SK-N-SH treated with all-trans-retinoic acid at 6 μM for 48 hours (cell line): ENCODE measurements at regions not wholly inside any gene's neighbourhood (a gene's known extent, or its start where the extent isn't known, plus 50 kb on each side); places are given as distances from the start of the nearest gene placed in this dataset.

Source experiments
- ATAC-seq: fragments of 200-7000 bp; cut with Tn5 transposase; 3 replicates; pipeline ENCODE4 v1.9.1; 2020; ENCODE audit warnings: mild to moderate bottlenecking, moderate library complexity
- ARNTL ChIP-seq: fragments of 450-650 bp; formaldehyde crosslinking; IDR thresholded peaks from 2 replicates; pipeline ENCODE4 v1.5.0; 2020; ENCODE audit warnings: low read depth, mild to moderate bottlenecking, moderate library complexity, borderline replicate concordance
- BACH2 ChIP-seq: fragments of 250-450 bp; sonication (Bioruptor Pico); IDR thresholded peaks from 2 replicates; pipeline ENCODE4 v1.9.0; 2021; ENCODE audit warnings: mild to moderate bottlenecking, borderline replicate concordance
- CSDC2 ChIP-seq: fragments of 250-450 bp; sonication (Bioruptor Pico); IDR thresholded peaks from 2 replicates; pipeline ENCODE4 v1.5.0; 2020; ENCODE audit warnings: mild to moderate bottlenecking, moderate library complexity
- ESRRG ChIP-seq: fragments of 250-450 bp; sonication (Bioruptor Pico); IDR thresholded peaks from 2 replicates; pipeline ENCODE4 v1.6.1; 2021; ENCODE audit warnings: mild to moderate bottlenecking
- GLIS3 ChIP-seq: fragments of 250-450 bp; sonication (Bioruptor Pico); IDR thresholded peaks from 2 replicates; pipeline ENCODE4 v1.5.0; 2020; ENCODE audit warnings: mild to moderate bottlenecking, moderate library complexity
- ISL1 ChIP-seq: fragments of 250-450 bp; sonication (Bioruptor Pico); IDR thresholded peaks from 2 replicates; pipeline ENCODE4 v2.1.2; 2022; ENCODE audit warnings: mild to moderate bottlenecking, moderate library complexity
- OSR1 ChIP-seq: fragments of 250-450 bp; sonication (Bioruptor Pico); IDR thresholded peaks from 2 replicates; pipeline ENCODE4 v1.8.0; 2022; ENCODE audit warnings: moderate library complexity, mild to moderate bottlenecking, inconsistent platforms
- RARB ChIP-seq: fragments of 250-450 bp; sonication (Bioruptor Pico); IDR thresholded peaks from 2 replicates; pipeline ENCODE4 v1.8.0; 2021; ENCODE audit warnings: mild to moderate bottlenecking, moderate library complexity
- SNAI2 ChIP-seq: fragments of 250-450 bp; sonication (Bioruptor Pico); IDR thresholded peaks from 2 replicates; pipeline ENCODE4 v1.5.0; 2020; ENCODE audit warnings: mild to moderate bottlenecking, moderate library complexity
- TCF4 ChIP-seq: fragments of 250-450 bp; sonication (Bioruptor Pico); IDR thresholded peaks from 2 replicates; pipeline ENCODE4 v1.8.0; 2021; ENCODE audit warnings: mild to moderate bottlenecking, moderate library complexity, borderline replicate concordance
- TOX ChIP-seq: fragments of 250-450 bp; sonication (Bioruptor Pico); IDR thresholded peaks from 2 replicates; pipeline ENCODE4 v1.8.0; 2021; ENCODE audit warnings: mild to moderate bottlenecking, moderate library complexity, borderline replicate concordance
- ZC3H10 ChIP-seq: fragments of 250-450 bp; sonication (Bioruptor Pico); IDR thresholded peaks from 2 replicates; pipeline ENCODE4 v1.5.1; 2021; ENCODE audit warnings: mild to moderate bottlenecking, moderate library complexity
- ZFP3 ChIP-seq: fragments of 250-450 bp; sonication (Bioruptor Pico); IDR thresholded peaks from 2 replicates; pipeline ENCODE4 v1.5.0; 2020; ENCODE audit warnings: mild to moderate bottlenecking, moderate library complexity
- ZFP30 ChIP-seq: fragments of 450-650 bp; formaldehyde crosslinking; IDR thresholded peaks from 2 replicates; pipeline ENCODE4 v1.5.0; 2022; ENCODE audit warnings: mild to moderate bottlenecking, moderate library complexity
- ZNF565 ChIP-seq: fragments of 450-650 bp; formaldehyde crosslinking; conservative IDR thresholded peaks from 2 replicates; pipeline ENCODE4 v1.5.0; 2020; ENCODE audit warnings: low read depth, mild to moderate bottlenecking, moderate library complexity
- ZNF70 ChIP-seq: fragments of 450-650 bp; formaldehyde crosslinking; IDR thresholded peaks from 2 replicates; pipeline ENCODE4 v1.5.0; 2020; ENCODE audit warnings: mild to moderate bottlenecking, moderate library complexity
- ZNF8 ChIP-seq: fragments of 450-650 bp; formaldehyde crosslinking; IDR thresholded peaks from 2 replicates; pipeline ENCODE4 v1.5.0; 2020; ENCODE audit warnings: mild to moderate bottlenecking, moderate library complexity
- TF ChIP-seq, protein P1 (sequence below): fragments of 250-450 bp; sonication (Bioruptor Pico); IDR thresholded peaks from 2 replicates; pipeline ENCODE4 v1.8.0; 2020; ENCODE audit warnings: mild to moderate bottlenecking, moderate library complexity, borderline replicate concordance
- TF ChIP-seq, protein P2 (sequence below): fragments of 250-450 bp; sonication (Bioruptor Pico); IDR thresholded peaks from 2 replicates; pipeline ENCODE4 v1.8.0; 2021; ENCODE audit warnings: low read depth, mild to moderate bottlenecking, moderate library complexity, borderline replicate concordance
- TF ChIP-seq, protein P3 (sequence below): fragments of 250-450 bp; sonication (Bioruptor Pico); IDR thresholded peaks from 2 replicates; pipeline ENCODE4 v1.5.1; 2021; ENCODE audit warnings: mild to moderate bottlenecking, moderate library complexity
- TF ChIP-seq, protein P4 (sequence below): fragments of 250-450 bp; sonication (Bioruptor Pico); IDR thresholded peaks from 2 replicates; pipeline ENCODE4 v1.5.1; 2020; ENCODE audit warnings: low read depth, mild to moderate bottlenecking, moderate library complexity

DNA sequence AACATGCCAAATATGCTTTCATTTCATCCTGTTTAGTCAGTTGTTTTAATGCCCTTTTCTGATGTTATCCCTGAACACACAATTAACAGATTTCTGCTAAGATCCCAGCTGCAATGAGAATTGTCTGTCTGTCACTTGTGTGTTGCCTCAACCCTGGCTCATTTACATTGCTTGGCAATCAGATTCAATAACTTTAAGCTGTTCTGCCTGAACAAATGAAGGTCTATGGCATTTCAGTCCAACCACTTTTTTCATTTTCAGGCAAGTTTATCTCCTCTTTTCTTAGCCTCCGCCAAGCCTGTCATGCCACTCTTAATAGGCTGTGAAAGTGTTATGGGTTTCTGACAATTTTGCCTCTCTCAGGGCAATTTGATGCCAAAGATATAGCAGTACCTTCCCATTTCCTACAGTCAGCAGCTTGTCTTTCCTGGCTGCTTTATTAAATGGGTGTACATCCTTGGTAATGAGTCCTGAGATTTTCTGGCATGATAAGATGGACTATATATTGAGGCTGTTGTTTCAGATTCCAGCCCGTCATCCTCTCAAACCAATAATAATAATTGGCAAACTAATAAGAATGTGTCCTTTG lies 68.7 kb upstream of the ADAMTS9 start:
- no peak for ATAC-seq
- TF ChIP-seq TOX: no peak

DNA sequence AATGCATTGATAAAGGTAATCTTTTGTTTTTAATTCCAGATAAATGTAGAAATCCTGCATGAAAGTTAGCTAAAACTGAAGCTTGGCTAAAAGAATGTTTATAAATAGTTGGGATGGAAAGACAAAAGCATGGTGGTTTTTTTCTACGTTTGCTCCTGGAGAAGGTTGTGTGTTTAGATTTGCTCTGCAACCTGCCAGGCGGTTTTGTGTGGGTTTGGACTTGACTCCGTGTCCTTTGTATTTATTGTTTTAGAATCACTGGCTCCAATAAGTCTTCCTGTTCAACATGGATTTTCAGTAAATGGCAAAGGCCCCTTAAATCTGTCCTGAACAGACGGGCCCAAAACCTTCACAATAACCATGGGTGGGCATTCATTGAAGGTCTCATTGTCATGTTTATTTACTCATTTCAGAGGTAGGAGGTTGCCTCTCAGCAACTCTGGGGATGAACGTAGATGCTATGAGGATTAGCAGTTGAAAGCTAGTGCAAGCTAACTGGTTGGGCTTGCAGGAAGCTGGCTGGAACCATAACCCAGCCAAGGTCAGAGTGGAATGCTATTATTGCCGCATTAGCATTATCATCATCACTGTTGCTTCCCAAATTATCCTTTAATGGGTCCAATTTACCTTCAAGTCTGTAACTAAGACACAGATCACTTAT lies 60.6 kb upstream of the ADAMTS9 start:
- no peak for ATAC-seq
- no peak for TF ChIP-seq GLIS3
- no peak for TF ChIP-seq ZNF565 (CRISPR knock-in tag)
- no peak for TF ChIP-seq ZNF70
- TF ChIP-seq, protein P1, sequence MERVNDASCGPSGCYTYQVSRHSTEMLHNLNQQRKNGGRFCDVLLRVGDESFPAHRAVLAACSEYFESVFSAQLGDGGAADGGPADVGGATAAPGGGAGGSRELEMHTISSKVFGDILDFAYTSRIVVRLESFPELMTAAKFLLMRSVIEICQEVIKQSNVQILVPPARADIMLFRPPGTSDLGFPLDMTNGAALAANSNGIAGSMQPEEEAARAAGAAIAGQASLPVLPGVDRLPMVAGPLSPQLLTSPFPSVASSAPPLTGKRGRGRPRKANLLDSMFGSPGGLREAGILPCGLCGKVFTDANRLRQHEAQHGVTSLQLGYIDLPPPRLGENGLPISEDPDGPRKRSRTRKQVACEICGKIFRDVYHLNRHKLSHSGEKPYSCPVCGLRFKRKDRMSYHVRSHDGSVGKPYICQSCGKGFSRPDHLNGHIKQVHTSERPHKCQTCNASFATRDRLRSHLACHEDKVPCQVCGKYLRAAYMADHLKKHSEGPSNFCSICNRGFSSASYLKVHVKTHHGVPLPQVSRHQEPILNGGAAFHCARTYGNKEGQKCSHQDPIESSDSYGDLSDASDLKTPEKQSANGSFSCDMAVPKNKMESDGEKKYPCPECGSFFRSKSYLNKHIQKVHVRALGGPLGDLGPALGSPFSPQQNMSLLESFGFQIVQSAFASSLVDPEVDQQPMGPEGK (CRISPR knock-in tag): no peak
- TF ChIP-seq TOX: no peak
- TF ChIP-seq TCF4 (CRISPR knock-in tag): no peak
- TF ChIP-seq BACH2 (CRISPR knock-in tag): no peak
- no peak for TF ChIP-seq ISL1
- TF ChIP-seq, protein P2, sequence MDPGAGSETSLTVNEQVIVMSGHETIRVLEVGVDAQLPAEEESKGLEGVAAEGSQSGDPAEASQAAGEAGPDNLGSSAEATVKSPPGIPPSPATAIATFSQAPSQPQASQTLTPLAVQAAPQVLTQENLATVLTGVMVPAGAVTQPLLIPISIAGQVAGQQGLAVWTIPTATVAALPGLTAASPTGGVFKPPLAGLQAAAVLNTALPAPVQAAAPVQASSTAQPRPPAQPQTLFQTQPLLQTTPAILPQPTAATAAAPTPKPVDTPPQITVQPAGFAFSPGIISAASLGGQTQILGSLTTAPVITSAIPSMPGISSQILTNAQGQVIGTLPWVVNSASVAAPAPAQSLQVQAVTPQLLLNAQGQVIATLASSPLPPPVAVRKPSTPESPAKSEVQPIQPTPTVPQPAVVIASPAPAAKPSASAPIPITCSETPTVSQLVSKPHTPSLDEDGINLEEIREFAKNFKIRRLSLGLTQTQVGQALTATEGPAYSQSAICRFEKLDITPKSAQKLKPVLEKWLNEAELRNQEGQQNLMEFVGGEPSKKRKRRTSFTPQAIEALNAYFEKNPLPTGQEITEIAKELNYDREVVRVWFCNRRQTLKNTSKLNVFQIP (CRISPR knock-in tag): no peak
- TF ChIP-seq OSR1 (CRISPR knock-in tag): no peak
- TF ChIP-seq, protein P3, sequence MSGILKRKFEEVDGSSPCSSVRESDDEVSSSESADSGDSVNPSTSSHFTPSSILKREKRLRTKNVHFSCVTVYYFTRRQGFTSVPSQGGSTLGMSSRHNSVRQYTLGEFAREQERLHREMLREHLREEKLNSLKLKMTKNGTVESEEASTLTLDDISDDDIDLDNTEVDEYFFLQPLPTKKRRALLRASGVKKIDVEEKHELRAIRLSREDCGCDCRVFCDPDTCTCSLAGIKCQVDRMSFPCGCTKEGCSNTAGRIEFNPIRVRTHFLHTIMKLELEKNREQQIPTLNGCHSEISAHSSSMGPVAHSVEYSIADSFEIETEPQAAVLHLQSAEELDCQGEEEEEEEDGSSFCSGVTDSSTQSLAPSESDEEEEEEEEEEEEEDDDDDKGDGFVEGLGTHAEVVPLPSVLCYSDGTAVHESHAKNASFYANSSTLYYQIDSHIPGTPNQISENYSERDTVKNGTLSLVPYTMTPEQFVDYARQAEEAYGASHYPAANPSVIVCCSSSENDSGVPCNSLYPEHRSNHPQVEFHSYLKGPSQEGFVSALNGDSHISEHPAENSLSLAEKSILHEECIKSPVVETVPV (CRISPR knock-in tag): no peak
- no peak for TF ChIP-seq SNAI2 (CRISPR knock-in tag)
- TF ChIP-seq, protein P4, sequence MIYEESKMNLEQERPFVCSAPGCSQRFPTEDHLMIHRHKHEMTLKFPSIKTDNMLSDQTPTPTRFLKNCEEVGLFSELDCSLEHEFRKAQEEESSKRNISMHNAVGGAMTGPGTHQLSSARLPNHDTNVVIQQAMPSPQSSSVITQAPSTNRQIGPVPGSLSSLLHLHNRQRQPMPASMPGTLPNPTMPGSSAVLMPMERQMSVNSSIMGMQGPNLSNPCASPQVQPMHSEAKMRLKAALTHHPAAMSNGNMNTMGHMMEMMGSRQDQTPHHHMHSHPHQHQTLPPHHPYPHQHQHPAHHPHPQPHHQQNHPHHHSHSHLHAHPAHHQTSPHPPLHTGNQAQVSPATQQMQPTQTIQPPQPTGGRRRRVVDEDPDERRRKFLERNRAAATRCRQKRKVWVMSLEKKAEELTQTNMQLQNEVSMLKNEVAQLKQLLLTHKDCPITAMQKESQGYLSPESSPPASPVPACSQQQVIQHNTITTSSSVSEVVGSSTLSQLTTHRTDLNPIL (CRISPR knock-in tag): no peak
- no peak for TF ChIP-seq ZFP3
- no peak for TF ChIP-seq ESRRG (CRISPR knock-in tag)

DNA sequence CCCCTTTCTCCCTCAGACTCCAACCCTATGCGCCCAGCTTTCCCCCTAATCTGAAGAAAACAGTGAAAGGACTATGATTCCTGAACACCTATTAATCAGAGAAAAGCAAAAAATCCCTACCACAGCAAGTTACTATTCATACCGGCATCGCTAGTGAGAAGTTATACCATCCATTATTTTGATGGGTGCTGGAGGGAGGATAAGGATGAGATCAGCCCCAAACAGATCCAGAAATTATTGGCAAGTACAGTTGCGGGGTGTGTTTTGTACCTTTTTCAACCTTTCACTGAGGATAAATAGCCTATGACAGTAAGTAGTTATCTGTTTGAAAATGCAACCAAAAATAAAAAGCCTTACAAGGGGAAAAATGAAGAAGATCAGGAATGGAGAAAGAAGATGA lies 59.9 kb upstream of the ADAMTS9 start:
- ATAC-seq: no peak

DNA sequence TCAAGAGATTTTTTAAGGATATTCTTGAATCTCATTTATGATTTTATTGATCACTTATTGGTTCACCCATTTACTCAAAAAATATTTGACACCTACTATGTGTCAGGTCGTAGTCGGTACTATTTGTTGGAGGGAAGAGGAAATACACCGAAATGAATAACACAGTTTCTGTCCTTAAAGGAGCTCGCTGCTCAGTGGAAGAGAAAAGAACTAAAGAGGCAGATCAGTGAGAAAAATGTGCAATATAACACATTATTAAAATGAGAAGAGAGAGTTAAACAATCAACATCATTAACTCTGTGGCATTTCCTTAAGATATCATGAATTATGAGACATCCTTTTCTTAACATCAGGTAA lies 56.1 kb upstream of the ADAMTS9 start:
- no peak for ATAC-seq
- TF ChIP-seq BACH2 (CRISPR knock-in tag): no peak
- TF ChIP-seq TOX: no peak
- no peak for TF ChIP-seq SNAI2 (CRISPR knock-in tag)
- no peak for TF ChIP-seq ZFP3
- TF ChIP-seq ARNTL: no peak

More for the DNA sequence above, 59.9 kb upstream of the ADAMTS9 start:
- no peak for TF ChIP-seq TOX

DNA sequence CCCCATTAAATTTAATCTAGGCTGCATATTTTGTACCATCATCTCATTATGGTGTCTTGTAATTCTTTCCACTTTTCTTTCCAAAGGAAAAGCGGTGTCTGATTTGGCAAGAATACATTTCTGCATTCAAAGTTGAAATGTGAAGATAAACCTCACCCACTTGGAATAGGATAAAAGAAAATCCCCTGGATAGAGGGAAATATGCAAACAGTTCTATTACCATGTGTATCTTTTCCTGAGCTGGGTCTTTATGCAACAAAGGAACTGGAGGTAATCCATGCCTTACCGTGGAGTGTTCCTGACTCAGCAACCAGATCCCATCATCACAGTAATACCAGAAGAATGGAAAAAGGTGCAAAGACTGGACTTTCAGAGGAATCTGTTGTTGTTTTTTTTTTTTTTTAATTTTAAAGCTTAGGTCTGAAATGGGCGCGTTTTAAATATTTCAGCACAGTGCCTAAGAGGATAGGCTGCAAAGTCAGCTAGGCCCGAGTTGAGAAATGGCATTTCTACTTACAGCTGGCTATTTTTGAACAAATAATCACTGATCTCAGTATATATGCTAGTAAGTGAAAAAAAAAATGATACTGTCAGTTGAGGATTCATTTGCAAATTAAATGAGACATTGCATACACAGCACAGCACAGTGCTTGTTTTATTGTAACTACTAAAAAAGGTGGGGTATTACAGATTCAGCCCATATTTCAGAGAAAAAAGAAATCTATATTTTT lies 55.5 kb upstream of the ADAMTS9 start:
- no peak for ATAC-seq
- TF ChIP-seq GLIS3 (no peak), ZFP3 (no peak), ZC3H10 (no peak), ISL1 (no peak), ZFP30 (CRISPR knock-in tag) (no peak), ESRRG (CRISPR knock-in tag) (no peak), TCF4 (CRISPR knock-in tag) (no peak), BACH2 (CRISPR knock-in tag) (no peak), ZNF8 (CRISPR knock-in tag) (no peak), SNAI2 (CRISPR knock-in tag) (no peak), RARB (CRISPR knock-in tag) (no peak), OSR1 (CRISPR knock-in tag) (no peak), CSDC2 (no peak), ZNF70 (no peak), ARNTL (no peak)
- TF ChIP-seq, protein P1 (CRISPR knock-in tag): no peak
- TF ChIP-seq, protein P3 (CRISPR knock-in tag): no peak
- TF ChIP-seq, protein P4 (CRISPR knock-in tag): no peak
